ENCODE measurements at regions not wholly inside any gene's neighbourhood (a gene's known extent, or its start where the extent isn't known, plus 50 kb on each side); places are given as distances from the start of the nearest gene placed in this dataset.
A peak's percentile ranks its signal among the peaks of the same experiment; 100 is the strongest.

GRCh38 chr4:141463678-141464077 is 172.7 kb upstream of the IL15 start:
- no peaks in the 10 kb centered on the region for H3K27me3 ChIP-seq (ENCODE audit: insufficient read depth)
- ChIA-PET CTCF (interaction anchor here (0.8 to 1.7 kb wide), 3 partner anchors 8 to 449 kb away, joined by 3 to 4 read pairs (median 4); no protein-coding TSS in a partner anchor), POLR2A (interaction anchor here (0.6 kb wide), 1 partner anchor 201 kb away, joined by 5 read pairs; no protein-coding TSS in a partner anchor)

GRCh38 chr4:141464366-141464765 is 172.0 kb upstream of the IL15 start:
- Histone ChIP-seq H3K4me3 (ENCODE audit: low read depth in 2 of 2, low read length in 1 of 2) (no peak overlapping the region), H3F3A (replicated peaks; ENCODE audit: insufficient read depth) (peaks cover 17% of the 10 kb centered on the region), H3K9ac (no peak overlapping the region), H3K9me3 (no peaks in the 10 kb centered on the region), H3K79me2 (ENCODE audit: insufficient read depth) (no peaks in the 10 kb centered on the region), H3K9me2 (no peaks in the 10 kb centered on the region), H4K20me1 (ENCODE audit: insufficient read depth) (no peaks in the 10 kb centered on the region), H3K4me2 (no peak overlapping the region), H3K27ac (ENCODE audit: low read depth in 2 of 2, low read length in 1 of 2) (peak overlapping the region; percentile 62 to 87), H2AFZ (ENCODE audit: low read depth) (no peak overlapping the region), H3K27me3 (ENCODE audit: insufficient read depth) (no peaks in the 10 kb centered on the region), H3K4me1 (ENCODE audit: control insufficient read depth in 1 of 2, insufficient read depth in 2 of 2, low read depth in 1 of 2, low read length in 1 of 2) (peaks cover 0 to 12% of the 10 kb centered on the region in 2 experiments; a peak in 3 of 4 replicates), H3K36me3 (replicated peaks in 1 of 2; ENCODE audit: control insufficient read depth in 1 of 2, insufficient read depth in 2 of 2, low read length in 1 of 2) (no peaks in the 10 kb centered on the region)
- peak; percentile 55 for DNase-seq
- ChIA-PET CTCF (interaction anchor here (0.8 to 1.7 kb wide), 4 partner anchors 9 to 448 kb away, joined by 3 to 4 read pairs (median 4); no protein-coding TSS in a partner anchor), POLR2A (interaction anchor here (0.6 kb wide), 1 partner anchor 200 kb away, joined by 5 read pairs; no protein-coding TSS in a partner anchor)
- WGBS (ENCODE audit: low lambda C conversion rate): 13% methylated on average over 1 of the region's 1 CpG
- peak; percentile 40; the same call in 1 of the 2 replicates for TF ChIP-seq JUND (IDR thresholded peaks at IDR 0.05)
- peak; percentile 92 for TF ChIP-seq NFIC (IDR thresholded peaks at IDR 0.05; ENCODE audit: borderline replicate concordance)
- no peak for TF ChIP-seq USF2 (IDR thresholded peaks at IDR 0.05; ENCODE audit: borderline replicate concordance, low read depth, low read length)
- TF ChIP-seq MEF2A (IDR thresholded peaks at IDR 0.05; ENCODE audit: borderline replicate concordance, low read depth): peak; percentile 14; the same call in 1 of the 2 replicates
- no peak; the same call in 1 of the 2 replicates for TF ChIP-seq FOXM1 (IDR thresholded peaks at IDR 0.05; ENCODE audit: low read depth)
- TF ChIP-seq ZBTB33 (IDR thresholded peaks at IDR 0.05; ENCODE audit: borderline replicate concordance, low read depth): no peak
- peak; percentile 61 to 90; a peak in 2 of 4 replicates for TF ChIP-seq EP300 (IDR thresholded peaks at IDR 0.05; ENCODE audit: borderline replicate concordance in 1 of 2, low read depth in 1 of 2, low read length in 1 of 2)
- peak; percentile 61; the same call in 1 of the 2 replicates for TF ChIP-seq POLR2AphosphoS5 (IDR thresholded peaks at IDR 0.05; ENCODE audit: low read depth, low read length)
- TF ChIP-seq FOSL2 (IDR thresholded peaks at IDR 0.05; ENCODE audit: borderline replicate concordance, low read depth): no peak
- peak; percentile 86 for TF ChIP-seq TCF12 (IDR thresholded peaks at IDR 0.05)
- no peak for TF ChIP-seq RFX5 (IDR thresholded peaks at IDR 0.05; ENCODE audit: low read length)
- no peak for TF ChIP-seq YY1 (IDR thresholded peaks at IDR 0.05; ENCODE audit: low read depth)
- no peak for TF ChIP-seq TAF1 (IDR thresholded peaks at IDR 0.05; ENCODE audit: borderline replicate concordance, low read depth, low read length)
- TF ChIP-seq PBX3 (IDR thresholded peaks at IDR 0.05): peak; percentile 64
- peak; percentile 81 for TF ChIP-seq RCOR1 (IDR thresholded peaks at IDR 0.05; ENCODE audit: low read length)
- TF ChIP-seq CTCF (IDR thresholded peaks at IDR 0.05): no peak
- peak; percentile 77 for TF ChIP-seq FOXJ3 (CRISPR knock-in tag; IDR thresholded peaks at IDR 0.05)
- peak; percentile 12; the same call in 1 of the 2 replicates for TF ChIP-seq MXI1 (IDR thresholded peaks at IDR 0.05; ENCODE audit: low read depth, low read length)

More at GRCh38 chr4:141463678-141464077, 172.7 kb upstream of the IL15 start:
- Histone ChIP-seq H3K4me3 (ENCODE audit: low read depth in 2 of 2, low read length in 1 of 2) (no peak overlapping the region), H4K20me1 (ENCODE audit: insufficient read depth) (no peaks in the 10 kb centered on the region), H3K4me1 (ENCODE audit: control insufficient read depth in 1 of 2, insufficient read depth in 2 of 2, low read depth in 1 of 2, low read length in 1 of 2) (peaks cover 0 to 13% of the 10 kb centered on the region in 2 experiments; a peak in 2 of 4 replicates), H3K9ac (no peak overlapping the region), H3K9me2 (no peaks in the 10 kb centered on the region), H3K36me3 (replicated peaks in 1 of 2; ENCODE audit: control insufficient read depth in 1 of 2, insufficient read depth in 2 of 2, low read length in 1 of 2) (no peaks in the 10 kb centered on the region), H3K79me2 (ENCODE audit: insufficient read depth) (no peaks in the 10 kb centered on the region), H3K27ac (ENCODE audit: low read depth in 2 of 2, low read length in 1 of 2) (peak overlapping the region; percentile 62 to 87; a peak in 3 of 4 replicates), H3K9me3 (no peaks in the 10 kb centered on the region), H3F3A (replicated peaks; ENCODE audit: insufficient read depth) (peaks cover 17% of the 10 kb centered on the region), H3K4me2 (no peak overlapping the region), H2AFZ (ENCODE audit: low read depth) (no peak overlapping the region)
- no peak for DNase-seq
- TF ChIP-seq NFIC (IDR thresholded peaks at IDR 0.05; ENCODE audit: borderline replicate concordance): peak; percentile 55; the same call in 1 of the 2 replicates
- TF ChIP-seq PBX3 (IDR thresholded peaks at IDR 0.05): no peak
- no peak for TF ChIP-seq ELF1 (IDR thresholded peaks at IDR 0.05)
- TF ChIP-seq RXRA (IDR thresholded peaks at IDR 0.05; ENCODE audit: borderline replicate concordance, low read depth): no peak
- WGBS (ENCODE audit: low lambda C conversion rate): 16% methylated on average over 2 of the region's 2 CpGs

Measured in SK-N-SH (cell line).